G401 (cell line): ENCODE measurements at regions not wholly inside any gene's neighbourhood (a gene's known extent, or its start where the extent isn't known, plus 50 kb on each side); places are given as distances from the start of the nearest gene placed in this dataset.

Experiments
- DNase-seq: peaks from one replicate; pipeline ENCODE4 v3.0.0-alpha.2; 2015; ENCODE audit warnings: low spot score
- in situ Hi-C: cut with HindIII; loops from 2 replicates; pipeline ENCODE4 v1.10.0; 2016; ENCODE audit warnings: low sequenced_read_pairs, mixed read lengths

GRCh38 chr18:22683786-22684185 lies 249.3 kb upstream of the RBBP8 start:
- in situ Hi-C loops: no loop called here
- no peak for DNase-seq

GRCh38 chr18:22684268-22684667 lies 248.9 kb upstream of the RBBP8 start:
- in situ Hi-C loops: no loop called here
- no peak for DNase-seq

DNA sequence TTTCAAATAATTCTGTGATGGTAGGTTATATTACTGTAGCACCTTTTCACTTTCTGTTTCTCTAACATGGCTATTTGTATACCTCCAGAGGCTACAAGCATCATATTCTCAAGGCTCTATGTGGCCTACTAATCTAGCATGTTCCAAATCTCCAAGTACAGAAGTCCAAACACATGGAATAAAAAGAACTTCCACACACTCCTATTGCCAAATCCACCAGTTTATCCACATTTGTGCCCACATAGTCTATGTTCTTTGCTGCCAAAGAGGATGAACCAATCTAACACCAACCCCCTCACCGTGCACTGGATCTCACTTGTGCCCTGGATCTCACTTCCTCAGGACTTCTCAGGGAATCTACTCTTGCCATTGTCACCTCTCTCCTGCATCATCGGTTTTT lies 247.3 kb upstream of the RBBP8 start:
- in situ Hi-C loops: no loop called here
- no peak for DNase-seq

GRCh38 chr18:22687892-22688680 lies 245.0 kb upstream of the RBBP8 start:
- in situ Hi-C loops: no loop called here
- no peak for DNase-seq

DNA sequence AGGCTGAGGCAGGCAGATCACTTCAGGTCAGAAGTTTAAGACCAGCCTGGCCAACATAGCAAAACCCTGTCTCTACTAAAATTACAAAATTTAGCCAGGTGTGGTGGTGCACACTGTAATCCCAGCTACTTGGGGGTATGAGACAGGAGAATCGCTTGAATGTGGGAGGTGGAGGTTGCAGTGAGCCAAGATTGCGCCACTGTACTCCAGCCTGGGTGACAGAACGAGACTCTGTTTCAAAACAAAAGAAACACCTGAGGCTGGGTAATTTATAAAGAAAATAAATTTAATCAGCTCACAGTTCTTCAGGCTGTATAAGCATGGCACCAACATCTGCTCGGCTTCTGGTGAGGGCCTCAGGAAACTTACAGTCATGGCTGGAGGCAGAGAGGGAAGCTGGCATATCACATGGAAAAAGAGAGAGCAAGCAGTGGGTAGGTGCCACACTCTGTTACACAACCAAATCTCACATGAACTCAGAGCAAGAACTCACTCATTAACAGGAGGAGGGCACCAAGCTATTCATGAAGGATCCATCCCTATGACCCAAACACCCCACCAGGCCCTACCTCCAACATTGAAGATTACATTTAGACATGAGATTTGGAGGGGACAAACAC lies 244.1 kb upstream of the RBBP8 start:
- DNase-seq: no peak
- in situ Hi-C loops: no loop called here

DNA sequence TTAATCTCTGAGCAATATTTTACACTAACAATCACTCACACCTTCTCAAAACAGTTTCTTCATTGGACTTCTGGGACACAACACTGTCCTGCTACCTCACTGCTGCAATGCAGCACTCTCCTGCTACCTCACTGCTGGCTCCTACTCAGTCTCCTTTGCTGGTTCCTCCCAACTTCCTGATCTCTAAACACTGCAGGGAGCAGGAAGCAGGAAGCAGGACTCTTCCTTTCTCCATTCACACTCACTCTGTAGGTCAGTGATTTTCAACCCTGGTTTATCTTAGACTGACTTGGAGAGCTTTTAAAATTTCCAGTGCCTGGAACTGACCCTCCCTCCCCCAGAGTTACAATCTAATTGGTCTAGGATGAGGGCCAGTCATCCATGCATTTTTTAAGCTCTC lies 243.4 kb upstream of the RBBP8 start:
- in situ Hi-C loops: no loop called here
- DNase-seq: no peak

DNA sequence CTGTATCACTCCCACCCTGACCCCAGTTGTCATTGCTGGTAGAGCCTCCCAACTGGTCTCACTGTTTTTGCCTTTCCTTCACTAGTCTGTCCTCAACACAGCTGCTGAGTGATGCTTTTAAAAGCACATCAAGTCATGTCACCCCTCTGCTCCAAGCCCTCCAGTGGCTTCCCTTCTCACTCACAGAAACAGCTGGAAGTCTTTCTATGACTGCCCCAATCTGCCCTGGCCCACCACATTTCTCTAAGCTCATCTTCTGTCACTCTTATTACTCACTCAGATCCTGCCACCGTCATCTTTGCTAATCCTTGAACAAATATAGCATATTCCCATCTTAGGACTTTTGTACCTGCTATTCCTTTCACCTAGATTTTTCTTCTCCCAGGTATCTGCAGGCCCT lies 242.6 kb upstream of the RBBP8 start:
- in situ Hi-C loops: no loop called here
- no peak for DNase-seq

- DNase-seq: no peak
- in situ Hi-C loops: no loop called here
Observed at GRCh38 chr18:22691946-22692710, 241.0 kb upstream of the RBBP8 start.

GRCh38 chr18:22694954-22695353 lies 238.2 kb upstream of the RBBP8 start:
- in situ Hi-C loops: no loop called here

GRCh38 chr18:22695674-22696073 lies 237.5 kb upstream of the RBBP8 start:
- in situ Hi-C loops: no loop called here
- DNase-seq: no peak

More at GRCh38 chr18:22694954-22695353, 238.2 kb upstream of the RBBP8 start:
- DNase-seq: no peak

GRCh38 chr18:22697561-22697960 lies 235.6 kb upstream of the RBBP8 start:
- DNase-seq: no peak
- in situ Hi-C loops: no loop called here

DNA sequence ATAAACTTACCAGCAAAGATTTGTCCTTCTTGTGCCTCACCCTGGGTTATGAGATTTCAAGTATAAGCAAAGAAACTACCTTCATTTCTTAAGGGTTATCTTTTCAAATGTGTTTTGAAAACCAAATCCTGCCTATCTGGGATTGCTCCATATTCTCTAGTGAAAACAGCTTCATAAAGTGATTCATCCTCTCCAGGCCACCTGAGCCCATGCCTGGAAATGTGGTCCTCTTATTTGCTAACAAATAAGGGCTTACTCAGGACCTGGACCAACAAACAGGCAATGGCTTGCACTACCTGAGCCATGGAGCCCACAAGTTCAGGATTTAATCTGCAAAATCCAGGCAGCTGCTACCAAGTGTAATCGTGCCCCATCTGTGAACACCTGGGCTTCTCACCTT lies 234.4 kb upstream of the RBBP8 start:
- in situ Hi-C loops: no loop called here
- no peak for DNase-seq

DNA sequence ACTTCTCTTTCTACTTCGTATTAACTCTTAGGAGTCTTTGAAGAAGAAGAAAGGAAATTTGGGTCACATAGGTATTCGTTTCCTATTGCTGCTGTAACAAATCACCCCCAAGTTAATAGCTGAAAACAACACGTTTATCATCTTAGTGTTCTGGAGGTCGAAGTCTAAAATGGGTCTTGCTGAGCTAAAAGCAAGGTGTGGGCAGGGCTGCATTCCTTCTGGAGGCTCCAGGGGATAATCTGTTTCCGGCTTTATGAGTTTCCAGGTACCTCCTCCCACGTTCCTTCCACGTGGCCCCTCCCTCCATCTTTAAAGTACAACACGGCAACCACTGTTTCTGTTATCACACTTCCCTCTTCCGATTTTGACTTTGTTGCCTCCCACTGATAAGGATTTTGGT lies 233.5 kb upstream of the RBBP8 start:
- DNase-seq: no peak
- in situ Hi-C loops: no loop called here

DNA sequence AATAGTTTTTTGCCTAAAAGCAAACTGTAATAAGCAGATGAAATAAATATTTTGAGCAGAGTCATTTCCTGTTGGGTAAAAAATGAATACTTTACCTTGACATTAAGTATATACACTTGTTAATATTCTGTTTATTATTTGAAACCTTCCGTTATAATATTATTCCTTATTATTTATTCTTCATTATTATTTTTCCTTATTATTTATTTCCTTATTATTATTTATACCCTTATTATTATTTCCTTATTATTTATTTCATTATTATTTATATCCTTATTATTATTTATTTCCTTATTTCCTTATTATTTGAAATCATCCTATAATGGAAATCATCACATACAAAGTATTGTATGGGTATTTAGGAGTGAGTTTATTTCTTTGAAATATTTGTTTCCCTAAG lies 232.2 kb upstream of the RBBP8 start:
- in situ Hi-C loops: no loop called here
- no peak for DNase-seq

- in situ Hi-C loops: no loop called here
- DNase-seq: no peak
Observed at GRCh38 chr18:22701326-22701725, 231.8 kb upstream of the RBBP8 start.

- no peak for DNase-seq
- in situ Hi-C loops: no loop called here
Observed at GRCh38 chr18:22701795-22702194, 231.3 kb upstream of the RBBP8 start.

DNA sequence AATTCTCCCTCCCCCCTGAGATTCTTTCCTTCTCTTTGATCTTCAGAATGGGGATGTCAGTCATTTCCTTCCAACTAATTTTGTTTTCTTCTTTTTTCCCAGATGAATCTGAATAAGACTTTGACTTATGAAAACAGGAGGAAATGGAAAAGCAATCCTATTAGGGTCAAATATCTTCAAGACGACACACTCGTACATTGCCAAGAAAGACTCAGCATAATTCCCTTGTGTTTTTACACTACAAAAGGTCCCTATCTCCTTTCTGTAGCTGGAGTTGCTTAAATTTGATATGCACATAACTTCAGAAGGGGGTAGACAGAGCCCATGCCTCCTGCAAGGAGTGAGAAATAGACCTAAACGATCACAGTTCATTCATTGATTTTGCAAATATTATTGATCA lies 230.3 kb upstream of the RBBP8 start:
- no peak for DNase-seq
- in situ Hi-C loops: no loop called here

- in situ Hi-C loops: no loop called here
- DNase-seq: peak; percentile 44
Observed at GRCh38 chr18:22703883-22704585, 229.1 kb upstream of the RBBP8 start.

- DNase-seq: no peak
- in situ Hi-C loops: no loop called here
Observed at GRCh38 chr18:22704586-22704918, 228.6 kb upstream of the RBBP8 start.

GRCh38 chr18:22705328-22705727 lies 227.8 kb upstream of the RBBP8 start:
- no peak for DNase-seq
- in situ Hi-C loops: no loop called here
